GM18511 (cell line): ENCODE measurements at regions not wholly inside any gene's neighbourhood (a gene's known extent, or its start where the extent isn't known, plus 50 kb on each side); places are given as distances from the start of the nearest gene placed in this dataset.
A peak's percentile ranks its signal among the peaks of the same experiment; 100 is the strongest.

ENCODE experiments used
- ATAC-seq: cut with Tn5 transposase; IDR thresholded peaks from one replicate; pipeline ENCODE4 v1.9.1; 2021; ENCODE audit warnings: mild to moderate bottlenecking, moderate library complexity; ENCODE audit not compliant: unreplicated experiment

DNA sequence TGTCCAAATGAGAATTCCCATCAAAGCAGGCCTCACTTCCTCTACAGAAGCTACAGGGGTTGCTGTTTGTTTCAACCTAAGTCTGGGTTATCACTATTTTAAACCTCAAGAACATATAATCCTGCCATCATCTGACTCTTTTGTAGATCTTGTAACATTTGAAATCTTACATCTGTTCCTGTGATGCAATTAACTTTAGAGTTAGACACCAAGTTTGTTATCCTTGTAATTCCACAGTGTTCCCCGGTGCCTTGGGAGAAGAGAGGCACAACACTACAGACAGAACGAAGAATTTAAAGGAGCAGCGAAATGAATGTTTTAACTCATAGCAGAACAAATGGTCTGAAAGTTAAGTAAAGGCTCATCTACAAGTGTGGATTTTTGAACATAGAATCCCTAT lies 116.1 kb downstream of the UCHL5 start:
- ATAC-seq: no peak

DNA sequence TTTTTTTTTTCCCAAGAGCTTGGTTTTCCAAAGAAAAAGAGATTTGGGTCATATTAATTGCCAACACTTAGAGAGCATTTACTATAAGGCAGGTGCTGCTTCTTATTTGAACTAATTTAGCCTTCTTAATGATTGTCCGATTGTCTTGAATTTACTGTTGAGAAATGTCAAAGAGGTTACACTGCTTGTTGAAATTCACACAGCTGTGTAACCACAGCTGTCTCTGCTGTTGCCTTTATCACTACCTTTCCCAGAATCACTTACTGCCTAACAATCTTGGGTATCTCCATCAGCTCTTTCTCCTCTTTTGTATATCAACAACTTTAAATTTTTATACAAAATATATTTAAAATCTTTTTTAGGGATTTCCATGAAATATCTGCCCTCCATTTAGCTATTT lies 115.6 kb downstream of the UCHL5 start:
- ATAC-seq: no peak

DNA sequence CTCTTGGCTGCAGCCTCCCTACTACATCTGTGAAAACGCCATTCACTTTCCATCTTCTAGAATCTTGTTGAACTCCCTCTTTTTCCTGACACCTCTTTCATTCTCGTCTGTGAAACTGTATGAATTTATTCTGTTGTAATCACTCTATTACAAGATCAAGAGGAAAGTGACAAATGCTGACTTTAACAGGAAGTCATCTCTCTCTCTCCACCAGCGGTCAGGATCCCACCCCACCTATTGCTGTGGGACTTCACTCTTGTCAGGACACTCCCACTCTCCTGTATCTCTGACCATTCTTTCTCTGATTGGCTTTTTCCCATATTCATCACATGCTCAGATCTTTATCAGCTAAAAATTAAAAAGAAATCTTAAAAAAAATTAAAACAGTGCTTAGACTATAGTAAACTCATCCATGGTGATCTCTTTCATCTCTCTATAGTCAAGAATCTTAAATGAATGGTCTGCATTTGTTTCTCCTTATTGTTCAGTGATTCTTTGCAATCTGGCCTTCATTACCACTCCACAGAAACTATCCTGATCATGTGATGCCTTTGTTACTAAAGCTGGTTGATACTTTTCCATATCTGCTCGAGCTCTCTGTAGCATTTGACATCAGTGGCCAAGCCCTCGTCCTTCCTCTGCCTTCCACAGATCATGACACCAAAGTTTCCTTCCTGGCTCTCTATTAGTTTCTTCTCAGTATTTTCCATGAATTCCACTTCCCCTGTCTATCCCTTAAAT lies 113.6 kb downstream of the UCHL5 start:
- no peak for ATAC-seq

DNA sequence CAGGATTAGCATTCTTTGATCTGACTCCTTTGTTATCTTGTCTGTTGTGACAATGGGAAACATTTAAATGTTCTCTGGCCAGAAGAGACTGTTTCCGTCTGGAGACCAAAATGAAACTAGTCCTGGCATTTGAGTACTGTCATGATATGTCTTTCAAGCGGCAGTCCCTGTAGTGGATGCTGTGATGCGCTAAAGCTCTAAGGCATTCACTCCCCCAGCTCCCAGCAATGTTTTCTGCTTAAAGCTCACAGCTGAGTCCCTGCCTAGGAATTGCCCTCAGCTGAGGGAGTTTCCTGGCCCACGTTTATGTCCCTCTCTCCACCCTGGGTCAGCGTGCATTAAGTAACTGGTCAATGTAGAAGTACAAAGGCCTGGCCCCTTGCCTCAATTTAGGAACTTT lies 109.4 kb downstream of the UCHL5 start:
- no peak for ATAC-seq

DNA sequence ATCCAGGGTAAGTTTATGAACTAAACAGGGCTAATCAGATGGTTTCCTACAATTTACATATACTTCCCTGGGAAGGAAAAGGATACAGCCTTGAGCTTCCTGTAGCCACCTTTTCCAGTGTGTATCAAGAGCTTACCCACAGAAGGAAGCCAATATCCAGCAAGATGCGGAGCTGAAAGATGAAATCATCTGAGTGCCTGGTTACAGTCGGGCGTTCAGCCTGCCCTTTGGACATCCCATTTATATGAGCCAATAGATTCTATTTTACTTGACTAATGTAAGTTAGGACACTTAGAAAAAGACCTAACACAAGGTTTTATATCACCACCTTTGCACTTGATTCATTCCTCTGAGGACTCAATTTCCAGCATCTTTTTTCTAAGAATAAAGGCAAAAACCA lies 108.2 kb downstream of the UCHL5 start:
- ATAC-seq: no peak

DNA sequence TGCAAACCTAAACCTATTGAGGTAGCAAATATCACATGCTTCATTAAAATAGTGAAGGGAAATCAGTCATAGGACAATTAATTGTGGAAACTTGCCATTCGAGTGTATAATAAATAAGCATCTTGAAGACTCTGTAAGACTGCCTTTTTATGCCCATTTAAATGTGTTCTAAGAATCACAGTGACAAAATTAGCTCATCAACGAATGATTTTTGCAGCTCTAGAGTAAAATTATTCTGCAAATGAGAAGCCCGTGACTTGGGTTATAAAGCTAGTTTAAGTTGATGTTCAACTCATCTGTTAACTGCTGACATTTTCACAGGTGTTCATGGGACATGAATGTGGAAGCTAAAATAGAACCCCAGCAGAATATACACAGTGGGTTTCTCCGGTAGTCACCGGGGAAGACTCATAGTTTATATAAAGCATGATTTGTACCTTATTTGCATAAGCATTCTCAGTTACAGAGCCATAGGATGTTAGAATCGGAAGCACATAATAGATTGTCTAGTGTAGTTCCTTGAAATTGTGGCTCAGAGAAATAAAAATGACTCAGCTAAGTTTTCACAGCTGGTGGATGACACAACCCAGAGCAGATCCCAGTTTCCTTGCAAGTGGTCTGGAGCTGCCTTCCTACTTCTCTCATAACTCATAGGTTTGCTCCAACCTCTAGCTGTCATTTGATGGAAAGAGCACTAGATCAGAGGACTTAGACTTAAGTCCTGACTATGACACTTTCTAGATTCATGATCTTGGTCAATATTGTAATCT lies 107.3 kb downstream of the UCHL5 start:
- peak; percentile 97 for ATAC-seq

DNA sequence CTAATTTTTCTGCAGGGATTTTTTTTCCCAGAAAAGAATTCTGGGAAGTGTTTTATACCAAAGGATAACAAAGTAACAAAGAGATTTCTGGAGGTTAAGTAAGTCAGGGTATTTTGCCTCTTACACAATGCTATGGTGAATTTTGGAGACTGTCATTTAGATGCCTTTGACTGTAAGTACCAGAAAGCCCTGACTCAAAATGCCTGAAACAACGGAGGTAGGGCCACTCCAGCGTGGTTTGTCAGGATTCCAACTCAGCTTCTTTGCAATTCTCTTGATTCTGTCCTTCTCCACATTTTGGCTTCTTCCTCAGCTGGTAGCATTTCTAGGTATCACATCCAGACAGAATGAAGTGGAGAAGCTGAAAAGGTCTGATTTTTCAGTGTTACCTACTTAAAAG lies 106.5 kb downstream of the UCHL5 start:
- no peak for ATAC-seq

DNA sequence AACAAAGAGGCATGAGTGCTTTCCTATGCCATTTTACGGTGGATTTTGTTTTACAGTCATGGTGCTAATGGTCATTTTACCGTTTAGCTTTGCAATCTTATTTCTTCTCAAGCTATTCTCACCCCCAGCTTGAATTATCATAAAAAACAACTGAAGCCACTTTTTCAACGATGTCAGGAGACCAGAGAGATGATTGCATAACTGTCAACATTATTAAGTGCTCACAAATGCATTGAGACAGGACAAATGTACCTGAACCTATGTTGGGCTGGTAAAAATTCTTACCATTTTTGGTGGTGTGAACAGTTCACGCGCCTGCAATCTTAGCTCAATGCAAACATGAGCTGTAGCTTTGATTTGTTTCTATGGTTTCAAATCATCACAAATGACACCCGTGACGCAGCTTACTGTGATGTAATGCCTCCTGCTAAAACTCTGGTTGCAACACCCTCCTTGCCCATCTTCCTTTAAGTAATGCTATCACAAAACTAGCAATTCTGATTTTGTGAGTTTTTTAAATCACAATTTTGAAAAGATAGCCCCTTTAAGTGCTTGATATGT lies 104.4 kb downstream of the UCHL5 start:
- no peak for ATAC-seq

DNA sequence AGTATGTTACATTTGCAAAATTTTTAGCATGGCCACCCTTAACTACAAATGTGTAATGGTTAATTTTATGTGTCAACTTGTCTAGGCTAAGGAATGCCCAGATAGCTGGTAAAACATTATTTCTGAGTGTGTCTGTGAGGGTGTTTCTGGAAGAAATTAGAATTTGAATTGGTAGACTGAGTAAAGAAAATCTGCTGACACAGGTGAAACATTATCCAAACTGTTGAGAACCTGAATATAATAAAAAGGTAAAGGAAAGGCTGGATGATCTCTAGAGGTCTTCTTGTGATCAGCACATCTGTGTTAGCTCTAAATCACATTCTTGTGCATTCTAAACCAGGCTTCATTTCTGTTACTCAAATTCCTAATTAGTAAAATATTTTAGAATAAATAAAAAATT lies 100.8 kb downstream of the UCHL5 start:
- no peak for ATAC-seq

DNA sequence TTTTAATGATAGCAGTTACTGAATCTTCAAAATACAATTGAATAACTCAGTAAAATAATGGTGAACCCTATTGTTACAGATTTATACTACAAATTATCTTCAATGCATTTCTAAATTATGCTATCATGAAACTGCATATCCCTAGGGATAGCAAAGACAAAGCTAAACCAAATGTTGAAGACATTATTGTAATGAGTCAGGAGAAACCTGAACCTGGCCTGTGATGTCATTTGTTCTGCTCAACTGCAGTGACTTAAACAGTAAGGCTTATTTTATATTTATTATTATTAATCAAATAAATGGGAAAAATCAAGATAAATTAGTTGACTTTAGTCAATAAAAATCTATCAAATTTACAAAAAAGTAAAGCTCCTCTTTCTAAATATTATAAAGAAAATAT lies 100.3 kb downstream of the UCHL5 start:
- ATAC-seq: no peak

DNA sequence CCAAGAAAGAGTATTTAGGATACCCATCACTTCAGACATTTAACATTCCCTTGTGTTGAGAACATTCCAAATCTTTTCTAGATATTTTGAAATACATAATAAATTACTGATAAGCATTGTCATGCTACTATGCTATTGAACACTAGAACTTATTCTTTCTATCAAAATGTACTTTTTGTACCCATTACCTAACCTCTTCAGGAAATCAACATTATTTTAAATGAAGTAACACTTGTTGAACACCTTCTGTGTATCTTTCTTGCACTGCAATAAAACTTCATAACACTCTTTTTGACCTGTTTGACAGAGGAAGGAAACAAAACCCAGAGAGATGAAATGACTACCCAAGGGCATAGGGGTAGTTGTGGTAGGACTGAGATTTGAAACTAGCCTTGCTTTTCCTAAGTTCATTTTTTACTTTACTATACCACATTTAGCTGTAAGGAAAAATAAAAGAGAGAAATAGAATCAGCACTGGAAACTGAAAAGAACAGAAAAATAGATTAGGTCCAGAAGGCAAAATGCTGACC lies 99.4 kb downstream of the UCHL5 start:
- peak; percentile 64 for ATAC-seq
